HG02610 (cell line): ENCODE measurements at regions not wholly inside any gene's neighbourhood (a gene's known extent, or its start where the extent isn't known, plus 50 kb on each side); places are given as distances from the start of the nearest gene placed in this dataset.

Experiments used
- ATAC-seq: cut with Tn5 transposase; IDR thresholded peaks from one replicate; pipeline ENCODE4 v1.9.1; 2021; ENCODE audit warnings: mild to moderate bottlenecking, moderate library complexity; ENCODE audit not compliant: unreplicated experiment

- ATAC-seq, result no peak
Measured at GRCh38 chr9:28289746-28290145, 716.5 kb upstream of the C9orf72 start.

- ATAC-seq, result no peak
Measured at GRCh38 chr9:28293369-28294090, 720.2 kb upstream of the C9orf72 start.

- no peak for ATAC-seq
Measured at GRCh38 chr9:28301281-28301680, 728.0 kb upstream of the C9orf72 start.

GRCh38 chr9:28317745-28318144 lies 744.5 kb upstream of the C9orf72 start:
- ATAC-seq, result no peak

GRCh38 chr9:28318515-28318914 lies 745.2 kb upstream of the C9orf72 start:
- ATAC-seq, result no peak

GRCh38 chr9:28319981-28320380 lies 746.7 kb upstream of the C9orf72 start:
- ATAC-seq, result no peak

GRCh38 chr9:28320616-28321015 lies 747.3 kb upstream of the C9orf72 start:
- ATAC-seq, result no peak

- ATAC-seq, result no peak
Measured at GRCh38 chr9:28329323-28329722, 756.0 kb upstream of the C9orf72 start.

GRCh38 chr9:28332648-28333047 lies 759.4 kb upstream of the C9orf72 start:
- no peak for ATAC-seq

- no peak for ATAC-seq
Measured at GRCh38 chr9:28341913-28342312, 768.6 kb upstream of the C9orf72 start.

- ATAC-seq, result no peak
Measured at GRCh38 chr9:28342815-28343338, 769.6 kb upstream of the C9orf72 start.

GRCh38 chr9:28363151-28363562 lies 789.9 kb upstream of the C9orf72 start:
- no peak for ATAC-seq

GRCh38 chr9:28365020-28365640 lies 791.8 kb upstream of the C9orf72 start:
- no peak for ATAC-seq

- ATAC-seq, result no peak
Measured at GRCh38 chr9:28365728-28366127, 792.4 kb upstream of the C9orf72 start.

GRCh38 chr9:28378231-28378630 lies 805.0 kb upstream of the C9orf72 start:
- no peak for ATAC-seq

- ATAC-seq, result no peak
Measured at GRCh38 chr9:28379082-28379481, 805.8 kb upstream of the C9orf72 start.

GRCh38 chr9:28389411-28389810 lies 816.1 kb upstream of the C9orf72 start:
- ATAC-seq, result no peak

GRCh38 chr9:28394774-28395173 lies 821.5 kb upstream of the C9orf72 start:
- ATAC-seq, result no peak

- no peak for ATAC-seq
Measured at GRCh38 chr9:28396058-28396457, 822.8 kb upstream of the C9orf72 start.

GRCh38 chr9:28407351-28407750 lies 834.1 kb upstream of the C9orf72 start:
- no peak for ATAC-seq

GRCh38 chr9:28409919-28410318 lies 836.6 kb upstream of the C9orf72 start:
- ATAC-seq, result no peak

GRCh38 chr9:28410411-28410810 lies 837.1 kb upstream of the C9orf72 start:
- ATAC-seq, result no peak
